GM18858 (cell line): ENCODE measurements at regions not wholly inside any gene's neighbourhood (a gene's known extent, or its start where the extent isn't known, plus 50 kb on each side); places are given as distances from the start of the nearest gene placed in this dataset.
"Not testable (repeated sequence)": the region's sequence is repeated elsewhere in the genome, so short reads cannot be mapped to it uniquely, and the experiment has no call there.

Source experiments
- ATAC-seq: cut with Tn5 transposase; IDR thresholded peaks from one replicate; pipeline ENCODE4 v1.9.1; 2021; ENCODE audit not compliant: unreplicated experiment

- ATAC-seq: no peak
Observed at GRCh38 chr7:12827219-12827821, 139.9 kb downstream of the ARL4A start.

DNA sequence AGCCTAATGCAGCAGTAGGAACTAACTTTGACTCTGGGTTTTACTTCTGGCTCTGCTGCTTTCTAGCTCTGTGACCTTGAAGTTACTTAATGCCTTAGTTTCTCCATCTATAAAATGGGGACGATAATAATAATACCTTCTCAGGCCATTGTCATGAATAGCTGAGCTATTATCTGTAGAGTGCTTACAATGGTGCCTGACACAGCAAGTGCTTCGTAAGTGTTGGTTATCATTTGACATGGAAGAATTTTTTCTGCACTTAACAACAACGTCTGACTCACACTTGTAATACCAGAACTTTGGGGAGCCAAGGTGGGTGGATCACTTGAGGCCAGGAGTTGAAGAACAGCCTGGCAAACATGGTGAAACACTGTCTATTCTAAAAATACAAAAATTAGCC is 140.5 kb downstream of the ARL4A start:
- ATAC-seq: no peak

- no peak for ATAC-seq
Observed at GRCh38 chr7:12831024-12831423, 143.6 kb downstream of the ARL4A start.

- no peak for ATAC-seq
Observed at GRCh38 chr7:12833829-12834228, 146.4 kb downstream of the ARL4A start.

- ATAC-seq: no peak
Observed at GRCh38 chr7:12834782-12835181, 147.3 kb downstream of the ARL4A start.

DNA sequence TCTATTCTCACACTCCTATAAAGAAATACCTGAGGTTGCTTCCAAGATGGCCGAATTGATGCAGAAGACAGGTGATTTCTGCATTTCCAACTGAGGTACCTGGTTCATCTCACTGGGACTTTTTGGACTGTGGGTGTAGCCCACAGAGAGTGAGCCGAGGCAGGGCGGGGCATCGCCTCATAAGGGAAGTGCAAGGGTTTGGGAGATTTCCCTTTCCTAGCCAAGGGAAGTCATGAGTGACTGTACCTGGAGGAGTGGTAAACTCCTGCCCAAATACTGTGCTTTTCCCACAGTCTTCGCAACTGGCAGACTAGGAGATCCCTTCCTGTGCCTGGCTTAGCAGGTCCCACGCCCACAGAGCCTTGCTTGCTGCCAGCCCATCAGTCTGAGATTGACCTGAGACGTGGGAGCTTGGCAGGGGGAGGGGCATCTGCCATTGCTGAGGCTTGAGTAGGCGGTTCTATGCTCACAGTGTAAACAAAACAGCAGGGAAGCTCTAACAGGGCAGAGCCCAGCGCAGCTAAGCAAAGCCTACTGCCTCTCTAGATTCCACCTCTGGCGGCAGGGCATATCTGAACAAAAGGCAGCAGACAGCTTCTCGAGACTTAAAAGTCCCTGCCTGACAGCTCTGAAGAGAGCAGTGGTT is 152.2 kb downstream of the ARL4A start:
- no peak for ATAC-seq

DNA sequence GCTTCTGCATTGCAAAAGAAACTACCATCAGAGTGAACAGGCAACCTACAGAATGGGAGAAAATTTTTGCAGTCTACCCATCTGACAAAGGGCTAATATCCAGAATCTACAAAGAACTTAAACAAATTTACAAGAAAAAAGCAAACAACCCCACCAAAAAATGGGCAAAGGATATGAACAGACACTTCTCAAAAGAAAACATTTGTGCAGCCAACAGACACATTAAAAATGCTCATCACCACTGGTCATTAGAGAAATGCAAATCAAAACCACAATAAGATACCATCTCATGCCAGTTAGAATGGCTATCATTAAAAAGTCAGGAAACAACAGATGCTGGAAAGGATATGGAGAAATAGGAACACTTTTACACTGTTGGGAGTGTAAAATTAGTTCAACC is 157.3 kb downstream of the ARL4A start:
- ATAC-seq: not testable (repeated sequence)

- no peak for ATAC-seq
Observed at GRCh38 chr7:12847001-12847400, 159.6 kb downstream of the ARL4A start.

- no peak for ATAC-seq
Observed at GRCh38 chr7:12851142-12851541, 163.7 kb downstream of the ARL4A start.

GRCh38 chr7:12851841-12852240 is 164.4 kb downstream of the ARL4A start:
- ATAC-seq: no peak

- no peak for ATAC-seq
Observed at GRCh38 chr7:12855036-12855435, 167.6 kb downstream of the ARL4A start.

DNA sequence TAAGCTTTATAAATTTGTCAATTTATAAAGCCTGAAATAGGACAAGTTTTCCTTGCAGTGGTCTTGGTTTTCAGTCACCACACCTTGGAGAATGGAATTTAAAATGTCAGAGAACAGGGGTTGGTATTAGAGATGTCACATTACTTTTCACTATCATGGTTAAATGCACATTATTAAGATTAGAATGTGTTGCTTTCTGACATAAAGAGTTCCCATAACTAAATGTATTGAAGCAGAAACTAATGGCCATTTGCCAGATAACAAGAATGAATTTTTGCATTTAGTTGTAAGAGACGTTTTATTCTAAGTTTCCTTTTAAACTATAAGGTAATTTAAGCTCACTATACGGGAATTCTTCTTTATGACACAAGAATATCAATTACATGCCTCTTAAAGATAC is 172.3 kb downstream of the ARL4A start:
- ATAC-seq: no peak

DNA sequence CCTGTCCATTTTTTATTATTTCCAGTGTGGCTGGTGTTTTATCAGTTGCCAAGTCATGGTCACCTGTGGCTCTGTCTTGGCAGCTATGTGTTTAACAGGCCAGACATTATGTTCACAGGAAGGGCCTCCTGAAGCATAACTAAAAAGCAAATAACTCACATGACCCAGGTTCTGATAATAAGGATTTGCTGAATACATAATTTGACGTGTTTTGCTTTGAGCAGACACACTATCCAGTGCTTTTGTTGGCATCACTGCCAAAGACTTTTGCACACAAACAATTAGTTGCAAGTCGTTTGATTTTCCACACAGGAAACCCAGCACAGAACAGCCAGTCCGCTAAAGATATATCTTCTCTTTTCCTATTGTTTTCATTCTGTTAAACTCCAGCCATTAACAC is 173.6 kb downstream of the ARL4A start:
- ATAC-seq: no peak

DNA sequence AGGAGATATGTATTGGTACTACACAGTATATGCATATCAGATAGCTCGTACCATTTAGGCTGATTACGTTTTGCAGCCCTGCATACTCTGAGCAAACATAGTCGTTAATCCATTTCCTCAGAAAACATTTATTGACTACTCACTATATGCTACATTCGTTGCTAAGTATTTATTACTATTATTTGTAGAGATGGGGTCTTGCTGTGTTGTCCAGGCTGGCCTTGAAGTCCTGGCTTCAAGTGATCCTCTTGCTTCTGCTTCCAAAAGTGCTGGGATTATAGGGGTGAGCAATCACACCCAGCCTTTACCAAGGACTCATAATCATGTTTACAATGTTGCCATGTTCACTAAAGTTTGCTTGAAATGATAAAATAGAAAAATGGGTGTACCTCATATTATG is 174.7 kb downstream of the ARL4A start:
- ATAC-seq: no peak

GRCh38 chr7:12864470-12865046 is 177.1 kb downstream of the ARL4A start:
- ATAC-seq: no peak

DNA sequence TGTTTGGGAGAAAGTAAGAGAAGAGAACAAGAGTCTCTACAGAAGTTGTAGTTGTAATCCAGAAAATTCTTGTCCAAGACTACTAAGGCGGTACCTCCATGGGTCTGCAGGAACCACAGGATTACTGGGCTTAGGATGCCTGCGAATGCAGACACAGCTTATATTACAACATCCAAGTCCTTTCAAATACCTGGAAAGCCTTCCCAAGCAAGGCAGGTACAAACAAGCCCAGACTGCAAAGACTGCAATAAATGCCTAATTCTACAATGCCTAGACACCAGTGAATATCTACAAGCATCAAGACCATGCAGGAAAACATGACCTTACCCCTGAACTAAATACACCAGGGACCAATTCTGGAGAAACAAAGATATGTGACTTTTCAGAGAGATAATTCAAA is 178.2 kb downstream of the ARL4A start:
- ATAC-seq: no peak

- no peak for ATAC-seq
Observed at GRCh38 chr7:12866207-12866606, 178.8 kb downstream of the ARL4A start.

GRCh38 chr7:12868027-12868426 is 180.6 kb downstream of the ARL4A start:
- ATAC-seq: no peak

- no peak for ATAC-seq
Observed at GRCh38 chr7:12870219-12870618, 182.8 kb downstream of the ARL4A start.

- ATAC-seq: no peak
Observed at GRCh38 chr7:12872487-12872886, 185.1 kb downstream of the ARL4A start.

DNA sequence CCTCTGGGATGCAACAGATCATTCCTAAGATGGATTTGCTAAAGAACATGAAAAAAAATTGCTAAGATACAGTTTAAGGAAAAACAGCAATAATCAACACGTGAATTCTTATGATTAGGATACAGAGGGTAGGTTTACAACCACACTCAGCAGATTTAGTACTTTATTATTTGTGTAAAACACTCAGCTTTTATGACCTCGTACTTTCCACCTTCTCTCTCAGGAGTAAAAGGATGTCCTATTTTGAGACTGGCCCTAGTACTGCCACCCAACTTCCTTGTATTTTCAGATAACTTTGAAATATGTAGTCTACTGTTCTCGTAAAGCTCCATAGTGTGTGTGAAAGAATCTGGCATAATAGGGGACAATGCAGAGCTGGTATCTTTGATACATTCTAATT is 186.1 kb downstream of the ARL4A start:
- ATAC-seq: no peak

DNA sequence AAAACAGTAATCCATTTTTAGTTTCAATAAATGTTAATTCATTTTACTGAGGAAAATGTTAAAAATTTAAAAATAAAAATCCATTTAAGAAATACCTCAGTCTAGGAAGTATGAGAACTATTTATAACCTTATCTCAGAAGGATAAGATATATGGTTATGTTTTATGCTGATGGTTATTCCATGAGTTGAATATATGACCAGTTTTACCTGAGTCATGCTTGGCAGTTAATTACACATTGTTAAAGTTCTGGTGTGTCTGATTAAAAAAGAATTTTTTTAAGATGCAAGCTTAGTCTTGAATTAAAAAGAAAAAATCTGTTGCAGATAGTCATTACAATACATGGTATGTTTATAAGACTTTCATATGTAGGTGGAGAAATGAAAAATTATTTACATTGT is 191.7 kb downstream of the ARL4A start:
- no peak for ATAC-seq

DNA sequence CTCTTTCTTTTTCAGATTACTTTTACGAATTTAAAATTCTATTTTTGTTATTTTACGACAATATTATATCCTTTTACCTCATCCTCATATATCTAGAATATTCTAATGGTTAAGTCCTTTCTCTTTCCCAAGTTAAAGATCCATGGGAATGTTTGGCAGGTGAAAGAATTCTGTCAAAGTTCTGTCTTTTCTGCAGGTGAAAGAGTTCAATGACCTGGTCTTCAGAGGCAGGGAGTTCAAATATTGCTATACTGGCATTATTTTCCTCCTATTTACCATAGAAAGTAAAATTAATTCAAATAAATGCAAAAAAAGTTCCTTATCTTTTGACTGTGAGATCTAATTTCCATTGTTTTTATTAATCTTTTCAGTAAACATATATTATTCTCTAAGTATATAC is 194.3 kb downstream of the ARL4A start:
- no peak for ATAC-seq
